ENCODE measurements at regions not wholly inside any gene's neighbourhood (a gene's known extent, or its start where the extent isn't known, plus 50 kb on each side); places are given as distances from the start of the nearest gene placed in this dataset.

DNA sequence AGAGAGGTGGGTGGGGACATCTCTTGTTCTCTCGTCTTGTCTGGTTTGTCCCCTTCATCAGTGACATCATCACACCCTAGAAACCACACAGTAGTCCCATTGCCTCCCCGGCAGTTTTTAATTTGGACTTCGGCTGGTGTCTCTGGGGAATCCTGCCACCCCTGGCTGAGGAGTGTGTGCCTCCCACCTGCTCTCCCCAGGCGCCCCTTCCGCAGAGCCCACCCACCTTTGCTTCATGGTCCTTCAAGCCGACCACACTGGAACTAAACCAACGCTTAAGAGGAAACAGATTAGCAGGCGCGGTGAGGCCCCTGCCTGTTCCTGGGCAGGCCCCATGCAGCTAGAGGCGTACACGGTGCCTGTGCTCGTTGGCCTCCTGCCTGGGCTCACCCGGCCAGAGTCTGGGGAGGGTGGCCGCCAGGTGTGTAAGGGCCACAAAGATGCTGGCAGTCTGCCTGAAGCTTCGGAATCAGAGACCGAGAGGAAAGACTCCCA, 107.6 kb upstream of the SPRY4 start:
- peak; percentile 26 for DNase-seq

DNA sequence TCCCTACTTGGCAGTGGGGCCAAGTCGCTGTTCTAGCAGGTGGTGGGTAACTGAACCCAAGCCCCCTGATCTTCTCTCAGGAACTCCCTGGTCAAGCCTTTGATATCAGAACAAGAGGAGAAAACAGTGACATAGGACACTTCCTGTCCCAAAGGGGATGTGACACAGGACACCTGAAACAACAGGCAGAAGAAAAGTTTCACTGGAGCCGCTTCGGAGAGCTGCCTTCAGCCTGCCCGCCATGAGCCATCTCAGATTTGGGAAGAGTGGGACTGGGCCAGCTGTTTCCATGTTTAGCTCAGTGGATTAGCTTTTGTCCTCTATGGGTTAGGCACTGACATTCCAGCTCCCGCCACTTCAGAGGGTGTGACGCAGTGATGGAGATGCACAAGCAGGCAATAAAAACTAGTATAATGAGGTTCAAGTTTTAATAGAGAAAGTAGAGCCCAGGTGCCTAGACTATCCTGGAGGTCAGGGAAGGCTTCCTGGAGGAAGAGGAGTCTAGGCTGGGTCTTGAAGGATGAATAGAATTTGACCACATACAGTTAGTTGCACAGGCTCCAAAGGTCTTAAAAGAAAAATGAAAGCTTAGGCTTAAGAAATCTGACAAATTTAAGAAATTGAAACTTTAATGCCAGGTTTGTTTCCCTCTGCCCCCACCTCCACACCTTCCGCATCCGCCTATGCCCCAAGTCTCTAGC, 104.1 kb upstream of the SPRY4 start:
- DNase-seq: no peak

DNA sequence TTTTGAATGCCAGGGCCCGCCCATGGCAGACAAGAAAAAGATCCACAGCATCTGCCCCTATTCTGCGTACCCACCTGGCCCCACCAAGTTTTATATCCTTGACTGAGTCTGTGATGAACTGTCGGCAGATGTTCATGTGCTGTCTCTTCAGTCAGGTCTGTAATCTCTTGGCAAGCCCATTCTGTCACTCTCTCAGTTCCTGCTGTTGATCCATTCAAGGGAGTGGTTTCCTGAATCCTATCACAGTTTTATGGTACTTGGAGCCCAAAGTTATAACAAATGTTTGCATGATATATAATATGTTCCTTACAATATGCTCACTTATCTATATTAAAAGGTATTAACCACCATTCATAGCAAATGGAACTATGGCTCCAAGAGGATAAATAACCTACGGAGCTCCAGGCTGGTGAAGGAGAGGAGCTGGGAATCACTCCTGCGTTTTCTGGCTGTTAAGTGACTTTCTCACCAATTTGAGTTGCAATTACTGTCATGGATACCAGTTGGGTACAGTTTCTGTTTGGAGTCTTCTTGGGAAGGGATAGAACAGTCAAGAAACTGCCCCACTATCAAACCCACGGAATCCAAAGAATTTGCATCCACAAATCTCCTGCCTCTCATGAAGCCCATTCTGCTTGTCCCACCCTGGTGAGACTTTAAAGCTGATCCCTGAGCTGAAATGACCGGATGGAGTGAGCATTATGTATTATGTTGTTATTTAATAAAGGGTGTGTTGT, 103.4 kb upstream of the SPRY4 start:
- no peak for DNase-seq

DNA sequence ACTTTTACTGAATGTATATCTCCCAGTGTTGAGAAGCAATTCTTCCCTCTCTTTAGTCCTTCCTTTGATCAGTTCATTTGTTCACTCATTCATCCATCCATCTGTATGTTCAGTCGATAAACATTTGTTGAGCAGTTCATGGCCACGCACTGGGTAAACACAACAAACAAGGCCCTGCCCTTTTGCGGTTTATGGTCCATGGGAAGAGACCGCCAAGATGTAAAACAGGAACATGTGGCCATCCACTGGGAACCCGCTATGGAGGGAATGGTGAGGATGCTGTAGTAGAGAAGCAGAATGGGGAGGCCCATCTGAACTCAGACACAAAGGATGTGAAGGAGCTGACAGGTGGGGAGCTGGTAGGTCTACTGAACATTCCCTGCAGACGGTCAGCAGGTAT, 102.7 kb upstream of the SPRY4 start:
- DNase-seq: no peak

DNA sequence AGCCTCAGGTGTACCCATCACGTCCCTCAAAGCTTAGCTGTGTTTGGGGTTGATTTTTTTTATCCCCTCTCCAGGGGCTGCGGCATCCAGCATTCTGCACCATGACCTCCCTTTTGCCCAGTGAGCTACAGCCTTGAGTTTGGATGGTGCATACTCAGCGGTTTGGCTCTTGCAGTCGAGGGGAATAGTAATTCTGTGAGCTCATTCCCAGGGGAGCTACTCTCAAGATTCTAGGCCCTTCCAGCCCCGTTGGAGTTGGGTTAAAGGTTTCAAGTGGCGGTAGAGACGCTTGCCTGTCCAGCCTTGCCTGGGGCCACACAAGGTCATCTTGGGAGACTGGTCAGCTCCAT, 102.2 kb upstream of the SPRY4 start:
- no peak for DNase-seq

DNA sequence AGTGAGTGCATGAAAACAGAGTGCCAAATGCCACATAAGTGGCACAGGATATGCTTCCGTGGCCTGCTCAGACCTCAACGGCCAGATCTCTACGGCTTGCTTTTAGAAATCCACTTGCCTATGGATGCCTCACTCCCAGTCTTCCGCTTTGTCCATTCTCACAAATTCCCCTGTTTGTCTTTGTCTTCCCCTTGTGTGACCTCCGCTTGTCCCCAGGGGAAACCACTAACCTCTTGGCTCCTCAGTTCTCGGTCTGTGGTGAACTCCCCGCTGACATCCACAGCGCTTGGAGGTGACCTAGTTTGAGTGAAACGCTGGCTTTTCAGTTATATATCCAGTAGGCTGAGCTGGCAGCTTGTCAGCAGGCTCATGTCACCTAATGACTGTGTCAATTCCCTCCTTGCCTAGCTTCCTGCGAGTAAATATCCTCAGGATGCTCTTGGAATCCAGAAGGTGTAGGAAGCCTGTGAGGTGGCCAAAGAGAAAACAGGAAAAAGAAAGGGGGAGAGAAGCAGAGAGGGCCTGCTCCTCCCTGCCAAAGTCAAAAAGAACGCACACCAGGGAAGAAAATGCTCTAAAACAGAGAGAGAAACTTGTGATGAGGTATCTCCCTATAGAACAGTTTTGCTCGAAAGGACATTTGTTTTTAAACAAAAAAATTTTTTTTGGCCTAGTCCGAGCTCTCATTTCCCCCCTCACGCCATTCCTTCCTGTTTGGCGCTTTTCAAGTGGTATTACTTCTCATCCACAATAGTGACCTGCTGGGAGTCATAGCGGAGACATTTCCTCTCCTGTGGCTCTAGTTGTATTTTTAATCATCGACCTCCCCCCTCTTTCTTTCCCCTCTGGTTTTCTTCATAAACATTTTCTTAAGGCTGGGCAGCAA, 101.6 kb upstream of the SPRY4 start:
- DNase-seq: no peak

DNA sequence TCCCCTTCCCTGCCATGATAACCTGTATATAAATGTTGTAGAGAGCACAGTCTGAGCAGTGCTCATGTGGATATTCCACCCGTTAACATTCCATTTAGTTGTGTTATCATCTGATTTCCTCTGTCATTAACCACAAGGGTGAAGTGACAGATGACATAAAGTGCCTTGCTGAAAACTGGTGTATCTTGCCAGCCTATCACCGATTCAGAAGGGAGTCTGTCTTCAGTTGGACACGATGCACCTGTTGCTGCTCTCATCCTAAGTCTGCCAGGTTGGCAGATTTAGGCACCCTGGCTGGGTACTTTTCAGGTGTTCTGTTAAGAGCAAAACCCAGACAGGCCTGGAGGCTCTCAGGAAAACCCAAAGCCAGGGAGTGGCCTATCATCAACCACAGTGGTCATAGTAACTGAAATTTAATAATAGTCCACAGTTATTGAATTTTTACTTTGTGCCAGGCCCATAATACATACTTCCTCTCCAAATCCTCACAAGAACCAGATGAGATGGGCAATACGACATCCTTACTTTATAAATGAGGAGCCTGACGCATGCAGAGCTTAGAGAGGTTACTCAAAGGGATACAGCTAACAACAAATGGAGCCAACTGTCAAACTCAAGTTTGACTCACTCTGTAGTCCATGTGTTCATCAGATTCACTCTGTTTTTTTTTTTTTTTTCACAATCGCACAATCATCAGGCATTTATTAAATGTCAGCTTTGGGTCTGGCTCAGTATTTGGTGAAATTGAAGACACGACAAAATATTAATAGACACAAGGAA, 100.7 kb upstream of the SPRY4 start:
- DNase-seq: no peak

DNA sequence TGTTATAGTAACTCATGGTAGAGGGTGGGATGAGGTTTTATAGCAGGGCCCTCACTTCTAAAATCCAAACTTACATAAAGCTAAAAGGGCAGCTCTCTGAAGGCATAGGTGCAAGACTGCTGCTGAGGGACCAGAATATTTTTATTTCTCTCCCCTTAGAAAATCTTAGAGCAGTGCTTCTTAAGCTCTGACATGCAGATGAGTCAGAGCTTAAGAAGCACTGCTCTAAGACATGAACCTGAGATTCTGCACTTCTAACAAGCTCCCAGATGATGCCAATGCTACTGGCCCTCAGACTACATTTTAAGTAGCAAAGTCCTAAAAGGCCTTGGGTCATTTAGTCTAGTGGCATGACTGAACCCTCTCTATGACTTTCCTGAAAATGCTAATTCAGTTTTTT, 97.6 kb upstream of the SPRY4 start:
- no peak for DNase-seq

DNA sequence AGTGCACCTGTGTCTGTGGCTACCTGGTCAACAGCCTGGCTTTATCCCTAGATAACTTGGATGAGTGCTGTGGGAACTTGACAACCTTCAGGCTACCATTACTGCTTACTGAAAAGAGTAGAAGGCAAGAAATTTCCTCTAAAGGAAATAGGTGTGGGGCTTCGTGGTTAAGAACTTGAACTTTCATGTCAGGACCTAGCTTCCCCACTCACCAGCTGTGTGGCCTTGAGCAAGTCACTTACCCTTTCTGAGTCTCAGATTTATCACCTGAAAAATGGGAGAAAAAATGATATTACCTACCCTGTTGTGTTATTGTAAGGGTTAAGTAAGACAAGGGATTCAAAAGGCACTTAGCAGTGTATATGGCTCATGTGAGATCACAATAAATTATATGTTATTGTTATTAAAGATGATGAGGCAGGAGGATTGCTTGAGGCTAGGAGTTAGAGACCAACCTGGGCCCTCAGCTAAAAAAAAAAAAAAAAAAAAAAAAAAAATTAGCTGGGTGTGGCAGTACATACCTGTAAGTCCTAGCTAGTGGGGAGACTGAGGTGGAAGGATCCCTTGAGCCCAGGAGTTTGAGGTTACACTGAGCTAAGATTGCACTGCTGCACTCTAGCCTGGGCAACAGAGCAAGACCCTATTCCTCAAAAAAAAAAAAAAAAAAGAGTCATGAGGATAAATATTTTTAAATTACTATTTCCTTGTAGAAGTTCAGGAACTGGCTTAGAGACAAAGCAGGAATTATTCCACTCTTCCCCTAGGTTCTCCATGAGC, 97.0 kb upstream of the SPRY4 start:
- no peak for DNase-seq

DNA sequence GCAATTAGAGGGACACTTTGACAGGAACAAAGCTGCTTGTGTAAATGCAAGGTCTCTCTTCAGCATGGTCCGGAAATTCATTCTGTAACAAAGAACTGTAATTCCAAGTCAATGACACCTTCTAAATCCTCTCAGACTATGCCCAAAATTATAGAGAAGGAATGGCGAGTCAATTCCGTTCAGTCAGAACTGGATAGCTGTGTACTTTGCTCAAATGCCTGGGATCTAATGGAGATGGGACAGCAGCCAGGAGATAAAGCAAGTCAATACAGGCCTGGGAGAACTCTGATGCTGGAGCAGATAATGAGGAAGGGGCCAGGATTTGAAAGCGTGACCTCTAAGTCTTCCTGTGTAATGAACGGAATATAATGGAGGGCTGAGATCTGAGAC, 96.4 kb upstream of the SPRY4 start:
- DNase-seq: no peak

DNA sequence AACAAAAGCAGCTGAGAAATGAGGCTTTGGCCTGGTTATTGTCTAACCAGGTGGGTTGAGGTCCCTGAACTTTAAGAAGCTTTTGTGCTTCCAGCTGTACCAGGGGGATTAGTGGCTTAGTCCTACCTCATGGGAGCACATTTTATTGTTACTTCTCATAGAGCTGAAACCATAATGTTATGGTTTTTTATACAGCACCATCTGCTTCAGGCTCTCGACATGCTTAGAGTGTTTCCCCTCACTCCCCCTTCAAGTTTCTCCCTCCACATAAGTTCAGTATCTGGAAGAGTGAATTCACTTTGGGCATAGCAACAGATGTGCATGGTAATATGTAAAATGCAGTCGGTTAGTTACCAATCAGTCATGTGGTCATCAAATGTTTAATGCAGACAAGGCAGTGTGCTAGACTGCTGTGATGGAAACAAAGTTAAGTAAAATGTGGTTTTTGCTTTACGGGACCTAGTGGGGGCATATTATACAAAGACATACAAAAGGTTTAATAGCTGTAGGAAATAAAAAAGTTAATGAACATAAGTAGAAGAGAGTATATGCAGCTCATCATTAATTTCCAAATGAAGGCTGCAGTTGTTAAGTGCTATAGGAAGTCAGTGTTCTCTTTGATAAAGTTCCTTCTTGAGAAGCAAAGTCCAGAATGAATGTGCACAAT, 95.9 kb upstream of the SPRY4 start:
- DNase-seq: no peak

DNA sequence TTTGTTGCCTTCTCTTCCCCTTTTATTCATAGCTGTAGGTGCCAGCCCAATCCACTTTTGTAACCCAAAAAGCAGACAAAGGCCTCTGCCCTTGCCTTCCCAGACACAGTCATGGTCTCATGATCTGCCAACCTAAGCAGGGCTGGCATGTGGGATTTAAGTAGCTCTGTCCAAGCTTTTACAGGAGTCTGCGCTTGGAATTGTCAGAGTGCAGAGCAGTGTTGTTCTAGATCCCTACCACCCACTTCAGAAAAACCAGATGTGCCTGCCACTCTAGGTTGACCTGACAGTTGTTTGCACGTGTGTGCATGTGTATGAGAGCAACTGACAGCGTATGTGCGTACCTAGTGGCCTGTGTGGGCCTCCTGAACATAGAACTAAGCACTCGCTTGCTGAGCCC, 87.8 kb upstream of the SPRY4 start:
- no peak for DNase-seq

DNA sequence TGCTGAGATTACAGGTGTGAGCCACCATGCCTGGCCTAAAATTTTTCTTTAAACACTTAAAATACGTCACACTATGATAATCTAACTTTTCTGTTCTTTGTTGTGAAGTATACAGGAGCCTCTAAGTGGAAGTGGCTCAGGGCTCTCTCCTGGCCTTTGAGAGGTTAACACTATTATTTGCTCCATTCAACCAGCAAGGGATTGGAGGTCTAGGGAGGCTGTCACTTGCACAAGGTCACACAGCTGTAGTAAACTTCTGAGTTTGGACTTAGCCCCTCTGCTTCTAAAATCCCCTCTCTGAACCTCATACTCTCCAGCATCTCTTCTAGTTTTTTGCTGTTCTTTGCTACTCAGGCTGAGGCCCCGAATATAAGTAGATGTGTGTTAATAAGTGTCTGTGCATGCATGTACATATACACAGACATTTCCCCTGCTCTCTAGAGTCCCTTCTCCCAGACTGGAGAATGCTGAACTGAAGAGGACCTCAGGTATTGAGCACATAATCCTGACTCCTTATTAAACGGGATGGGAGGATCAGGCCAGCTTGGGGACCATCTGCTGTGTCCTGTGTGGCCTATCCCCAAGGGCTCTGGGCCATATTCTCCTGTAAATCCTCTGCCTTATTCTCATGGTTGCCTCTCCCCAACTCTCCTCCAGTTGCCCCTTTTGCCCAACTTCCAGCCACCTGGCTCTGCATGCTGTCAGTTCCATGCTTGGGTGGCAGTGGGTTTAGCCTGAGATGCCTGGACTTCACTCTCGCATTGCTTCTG, 87.0 kb upstream of the SPRY4 start:
- DNase-seq: no peak

DNA sequence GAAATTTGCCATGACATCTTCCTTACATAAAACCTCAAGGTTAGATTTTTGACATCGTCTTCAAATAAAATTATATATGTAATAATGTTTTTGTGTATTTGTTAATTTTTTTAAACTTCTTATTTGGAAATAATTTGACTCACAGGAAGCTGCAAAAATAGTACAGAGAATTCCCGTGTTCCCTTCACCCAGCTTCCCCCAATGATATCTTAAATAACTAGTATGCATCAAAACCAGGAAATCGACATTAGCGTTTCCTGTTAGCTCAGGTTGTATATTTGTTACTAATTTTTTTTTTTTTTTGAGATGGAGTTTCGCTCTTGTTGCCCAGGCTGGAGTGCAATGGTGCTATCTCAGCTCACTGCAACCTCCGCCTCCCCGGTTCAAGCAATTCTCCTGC, 86.3 kb upstream of the SPRY4 start:
- no peak for DNase-seq

DNA sequence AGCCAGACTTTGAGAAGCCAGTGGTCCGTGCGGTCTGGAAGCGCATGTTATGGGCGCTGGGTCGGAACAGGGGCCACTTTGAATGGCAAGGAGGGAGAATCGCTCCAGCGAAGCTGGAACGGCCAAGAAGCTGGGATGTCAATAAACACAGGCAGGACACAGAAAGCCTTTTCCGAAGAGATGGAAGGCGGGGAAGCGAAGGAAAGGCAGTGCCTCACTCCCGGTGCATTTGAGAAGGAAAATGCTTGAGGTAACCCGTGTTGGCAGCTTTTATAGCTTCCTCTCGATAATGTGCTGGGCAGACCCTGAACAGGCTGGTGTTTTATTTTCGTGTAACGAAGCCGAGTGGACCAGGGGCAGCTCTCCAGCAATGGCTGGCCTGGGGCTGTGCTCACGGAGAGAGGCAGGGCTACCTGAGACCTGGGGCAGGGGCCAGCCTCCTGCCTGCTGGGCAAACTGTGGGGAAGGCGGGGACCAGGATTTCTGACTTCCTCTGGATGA, 84.2 kb upstream of the SPRY4 start:
- no peak for DNase-seq

DNA sequence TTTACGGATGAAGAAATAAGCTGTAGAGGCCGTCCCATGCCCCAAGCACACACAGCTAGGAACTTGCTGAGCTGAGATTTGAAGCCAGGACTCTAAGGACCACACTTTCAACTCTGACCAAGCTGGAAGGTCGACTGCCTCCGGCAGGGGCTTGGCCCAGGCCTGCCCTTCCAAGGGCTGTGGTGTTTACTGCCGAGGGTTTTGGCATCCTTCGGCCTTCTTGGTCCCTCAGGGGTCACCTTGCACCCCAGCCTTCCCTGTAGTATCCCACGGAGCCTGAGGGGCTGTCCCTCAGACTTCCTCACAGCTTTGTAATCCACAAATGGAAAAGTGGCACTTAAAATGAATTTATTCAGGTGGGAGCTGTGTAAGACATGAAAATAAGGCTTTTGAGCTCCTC, 83.7 kb upstream of the SPRY4 start:
- no peak for DNase-seq

DNA sequence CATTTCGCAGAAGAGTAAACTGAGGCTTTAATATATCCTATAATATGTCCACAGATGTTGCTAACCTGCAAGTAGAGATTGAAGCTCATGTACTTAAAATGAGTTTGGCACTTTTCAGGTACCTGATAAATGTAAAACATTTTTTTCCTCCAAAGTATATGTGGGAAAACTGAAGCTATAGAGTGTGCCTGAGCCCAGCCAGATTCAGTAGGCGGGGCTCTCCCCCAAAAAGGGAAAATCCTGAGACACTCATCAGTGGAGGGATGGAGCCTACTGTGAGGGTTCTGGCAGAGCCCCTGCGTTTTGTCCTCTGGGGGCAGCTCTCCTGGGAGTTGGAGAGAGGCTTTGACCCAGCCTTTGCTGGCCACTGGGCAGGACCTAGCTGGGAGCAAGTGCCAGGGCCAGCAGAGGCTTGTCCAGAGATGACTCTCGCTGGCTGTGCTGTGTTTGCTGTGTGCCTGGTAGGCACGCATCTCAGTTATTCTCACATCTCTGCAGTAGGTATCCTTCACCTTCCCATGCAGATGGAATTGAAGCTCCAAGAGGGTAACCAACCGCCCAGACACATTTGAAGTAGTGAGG, 81.1 kb upstream of the SPRY4 start:
- no peak for DNase-seq

DNA sequence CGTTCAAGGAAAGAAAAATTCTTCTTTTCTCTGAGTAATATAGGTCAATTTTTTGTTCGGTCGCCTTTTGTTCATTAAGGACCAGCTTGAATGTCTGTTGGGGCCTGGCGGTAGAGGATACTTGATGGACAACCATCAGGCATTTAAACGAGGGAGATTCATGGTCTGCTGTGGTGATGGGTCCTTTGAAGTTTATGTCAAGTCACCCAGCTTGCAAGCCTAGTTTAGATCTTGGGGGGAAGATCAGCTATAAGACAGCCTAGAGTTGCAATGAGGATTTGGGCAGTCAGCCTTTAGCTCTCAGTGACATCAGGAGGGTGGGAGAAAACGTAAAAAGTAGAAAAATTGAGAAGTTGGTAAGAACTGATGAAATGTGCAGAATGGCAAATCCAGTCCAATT, 80.2 kb upstream of the SPRY4 start:
- no peak for DNase-seq

DNA sequence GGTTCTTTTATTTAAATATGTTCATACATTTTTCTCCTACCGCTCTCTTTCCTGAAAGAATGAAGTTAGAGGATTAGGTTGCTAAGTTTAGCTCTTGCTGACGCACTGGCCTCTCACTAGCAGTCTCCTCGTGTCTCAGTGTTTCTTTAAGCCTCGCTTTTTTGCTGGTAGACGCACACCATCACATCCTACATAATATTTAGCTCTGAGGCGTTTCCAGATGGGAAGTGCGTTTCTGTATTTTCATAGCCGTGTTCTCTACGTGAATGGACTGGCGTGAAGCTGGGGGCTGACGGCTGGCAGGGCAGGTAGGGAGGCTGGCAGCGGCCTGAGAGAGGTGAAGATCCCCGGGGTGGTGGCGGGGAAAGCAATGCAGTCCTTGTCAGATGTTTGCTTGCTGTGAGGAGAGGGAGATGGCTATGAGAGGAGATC, 79.2 kb upstream of the SPRY4 start:
- no peak for DNase-seq

DNA sequence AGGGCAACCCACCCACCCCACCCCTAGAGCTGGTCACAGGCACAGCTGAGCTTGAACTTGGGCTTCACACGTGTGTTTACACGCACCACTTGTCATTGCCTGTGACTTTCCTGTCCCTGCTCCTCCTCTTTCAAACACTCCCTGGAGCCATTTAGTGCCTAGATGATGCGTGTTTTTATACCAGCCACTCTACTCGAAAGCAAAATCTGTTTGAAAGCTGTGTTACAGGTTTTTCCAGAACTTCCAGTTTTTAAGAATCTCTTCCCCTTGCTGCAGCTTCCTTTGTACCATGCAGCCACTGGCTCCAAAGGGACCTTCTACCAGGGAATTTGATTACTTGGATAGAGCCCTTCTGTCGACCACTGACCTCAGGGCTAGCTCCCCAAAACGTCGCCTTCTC, 78.8 kb upstream of the SPRY4 start:
- DNase-seq: no peak
